ENCODE measurements at regions not wholly inside any gene's neighbourhood (a gene's known extent, or its start where the extent isn't known, plus 50 kb on each side); places are given as distances from the start of the nearest gene placed in this dataset.

DNA sequence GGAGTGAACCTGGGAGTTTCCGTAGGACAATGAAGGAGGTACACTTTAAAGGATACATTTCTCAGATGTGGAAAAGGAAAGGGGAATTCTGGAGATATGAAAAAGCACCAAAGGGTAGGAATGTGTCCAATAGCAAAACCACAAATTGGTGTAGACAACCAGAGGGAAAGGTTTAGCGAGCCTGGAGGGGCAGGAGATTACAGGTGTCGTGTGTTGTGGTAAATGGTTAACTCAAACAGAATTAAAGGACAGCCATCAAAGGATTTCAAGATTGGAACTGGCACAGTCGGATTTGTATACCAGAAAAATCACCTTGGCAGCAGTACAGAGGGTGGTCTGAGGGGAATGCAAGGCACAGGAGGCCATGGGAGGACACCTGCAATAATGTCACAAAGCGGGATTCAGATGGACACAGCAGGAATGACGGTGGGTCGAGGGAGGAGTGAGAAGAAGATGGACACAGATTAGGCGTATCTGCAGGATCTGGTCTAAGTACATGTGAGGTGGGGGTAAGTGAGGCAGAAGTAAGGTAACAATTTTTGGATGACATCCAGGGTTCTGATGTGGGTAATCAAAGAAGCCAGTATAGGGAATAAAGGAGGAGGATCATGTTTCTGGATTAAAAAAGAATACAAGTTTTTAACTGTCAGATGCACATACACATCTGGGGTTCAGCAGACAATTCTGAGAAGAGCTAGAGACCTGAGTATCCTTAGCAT is 361.6 kb downstream of the KLF12 start:
- TF ChIP-seq POLR2AphosphoS5 (IDR thresholded peaks at IDR 0.05; ENCODE audit: borderline replicate concordance, low read depth, low read length), result no peak
- TF ChIP-seq EZH2 (IDR thresholded peaks at IDR 0.05), result no peak

All from SK-N-MC (cell line).